Fibroblast of peridontal ligament (primary cell): ENCODE measurements at regions not wholly inside any gene's neighbourhood (a gene's known extent, or its start where the extent isn't known, plus 50 kb on each side); places are given as distances from the start of the nearest gene placed in this dataset.

Source experiments
- DNase-seq: peaks from one replicate; pipeline ENCODE4 v3.0.0-alpha.2; 2010; ENCODE audit errors: extremely low read depth

GRCh38 chr6:14965424-14966075, 280.3 kb upstream of the JARID2 start:
- no peak for DNase-seq

GRCh38 chr6:14966096-14966905, 279.6 kb upstream of the JARID2 start:
- no peak for DNase-seq

- no peak for DNase-seq
Measured at GRCh38 chr6:14966906-14967711, 278.8 kb upstream of the JARID2 start.

GRCh38 chr6:14968056-14968637, 277.7 kb upstream of the JARID2 start:
- DNase-seq: no peak

GRCh38 chr6:14969126-14969525, 276.7 kb upstream of the JARID2 start:
- no peak for DNase-seq

- no peak for DNase-seq
Measured at GRCh38 chr6:14972379-14973067, 273.3 kb upstream of the JARID2 start.

GRCh38 chr6:14974372-14974771, 271.5 kb upstream of the JARID2 start:
- DNase-seq: no peak

GRCh38 chr6:14974792-14975470, 270.9 kb upstream of the JARID2 start:
- DNase-seq: no peak

- no peak for DNase-seq
Measured at GRCh38 chr6:14975471-14975817, 270.4 kb upstream of the JARID2 start.

- peak; percentile 6 for DNase-seq
Measured at GRCh38 chr6:14977747-14978382, 268.0 kb upstream of the JARID2 start.

- no peak for DNase-seq
Measured at GRCh38 chr6:14981960-14982359, 263.9 kb upstream of the JARID2 start.

GRCh38 chr6:14983599-14984518, 262.0 kb upstream of the JARID2 start:
- DNase-seq: peak; percentile 8

GRCh38 chr6:14984519-14984853, 261.4 kb upstream of the JARID2 start:
- peak; percentile 47 for DNase-seq

GRCh38 chr6:14985366-14985765, 260.5 kb upstream of the JARID2 start:
- DNase-seq: no peak

GRCh38 chr6:14986370-14986769, 259.5 kb upstream of the JARID2 start:
- DNase-seq: no peak

- no peak for DNase-seq
Measured at GRCh38 chr6:14987490-14987889, 258.4 kb upstream of the JARID2 start.

- DNase-seq: no peak
Measured at GRCh38 chr6:14992382-14992781, 253.5 kb upstream of the JARID2 start.

GRCh38 chr6:14995208-14995607, 250.7 kb upstream of the JARID2 start:
- no peak for DNase-seq

GRCh38 chr6:14995966-14996602, 249.8 kb upstream of the JARID2 start:
- no peak for DNase-seq
